GM18498 (cell line): ENCODE measurements at regions not wholly inside any gene's neighbourhood (a gene's known extent, or its start where the extent isn't known, plus 50 kb on each side); places are given as distances from the start of the nearest gene placed in this dataset.

ENCODE experiments used
- ATAC-seq: cut with Tn5 transposase; IDR thresholded peaks from one replicate; pipeline ENCODE4 v1.9.1; 2021; ENCODE audit warnings: mild to moderate bottlenecking, moderate library complexity; ENCODE audit not compliant: unreplicated experiment

DNA sequence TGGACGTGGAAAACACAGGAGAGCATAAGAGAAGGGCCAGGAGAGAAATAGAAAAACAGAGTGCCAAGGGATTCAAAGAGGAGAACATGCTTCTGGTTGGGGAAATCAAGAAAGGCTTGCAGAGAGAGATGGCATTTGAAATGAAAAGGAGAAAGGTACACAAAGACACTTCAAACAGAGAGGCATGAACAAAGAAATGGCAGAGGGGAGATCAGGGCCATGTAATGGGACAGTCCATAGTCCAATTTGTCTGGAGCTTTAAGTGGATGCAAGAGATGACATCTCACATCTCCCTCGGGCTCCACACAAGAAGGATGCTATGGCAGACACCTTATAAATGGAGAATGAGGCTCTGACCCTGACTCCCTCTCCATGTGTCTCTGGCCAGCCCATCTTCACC lies 331.1 kb downstream of the MLLT3 start:
- ATAC-seq, result no peak

DNA sequence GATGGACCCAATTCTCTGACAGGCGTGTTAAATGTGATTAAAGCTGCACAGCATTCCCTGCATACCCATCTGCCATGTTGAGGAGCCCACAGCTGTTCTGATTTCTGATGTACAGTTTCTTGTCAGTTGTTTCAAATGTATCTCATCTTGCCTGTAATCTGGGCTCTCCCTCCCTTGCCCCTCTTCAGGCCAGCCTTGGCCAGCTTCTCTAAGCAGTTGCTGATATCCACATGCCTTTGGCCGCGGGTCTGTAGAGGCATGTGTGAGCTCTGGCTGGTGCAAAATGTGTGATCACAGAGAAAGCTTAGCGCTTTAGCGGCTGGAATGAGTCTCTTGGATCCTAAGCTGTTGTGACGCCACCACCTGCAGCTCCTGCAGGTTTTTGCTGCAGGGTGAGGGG lies 332.0 kb downstream of the MLLT3 start:
- no peak for ATAC-seq

DNA sequence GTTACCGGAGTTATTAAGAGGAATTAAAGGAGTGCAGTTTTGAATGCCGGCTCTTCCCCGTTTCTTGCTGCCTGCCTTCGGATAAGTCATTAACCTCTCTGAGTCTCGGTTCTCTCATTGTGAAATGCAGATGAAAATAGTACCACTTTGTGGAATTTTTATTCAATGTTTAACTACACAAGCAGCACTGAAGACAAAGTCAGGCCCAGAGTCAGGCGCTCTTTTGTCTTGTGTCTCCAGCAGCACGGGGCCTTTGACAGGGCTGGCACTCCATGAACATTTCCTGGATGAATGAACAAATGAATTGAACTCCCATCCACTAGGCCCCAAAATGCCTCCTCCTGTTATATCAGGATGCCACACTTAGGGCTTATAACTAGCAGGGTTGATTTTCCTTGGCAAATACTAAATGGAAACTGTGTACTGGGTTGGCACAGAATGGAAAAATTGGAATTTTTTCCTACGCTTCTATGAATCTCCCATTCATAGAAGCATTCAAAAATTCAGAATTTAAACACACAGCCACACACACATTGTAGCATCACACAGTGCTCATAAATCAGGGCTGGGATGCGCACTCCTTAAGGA lies 332.8 kb downstream of the MLLT3 start:
- ATAC-seq, result peak; percentile 19

DNA sequence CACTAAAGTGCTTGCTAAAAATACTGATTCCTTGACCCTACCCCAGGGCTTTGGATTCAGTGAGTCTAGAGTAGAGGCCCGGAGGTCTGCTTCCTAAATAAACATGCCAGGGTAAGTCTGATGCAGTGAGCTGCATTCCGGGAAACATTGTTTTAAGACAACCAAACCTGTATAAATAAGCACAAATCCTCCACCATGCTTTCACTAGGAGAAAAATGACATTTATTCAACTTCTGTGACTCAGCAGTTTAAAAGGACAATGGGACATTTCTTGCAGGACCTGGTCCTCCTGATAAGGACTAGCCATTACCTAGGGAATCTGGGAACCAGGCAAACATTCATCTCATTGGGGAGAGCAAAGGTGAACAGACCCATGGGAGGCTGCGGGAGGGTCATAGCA lies 335.3 kb downstream of the MLLT3 start:
- no peak for ATAC-seq

GRCh38 chr9:20286154-20286700 lies 336.1 kb downstream of the MLLT3 start:
- ATAC-seq, result no peak

DNA sequence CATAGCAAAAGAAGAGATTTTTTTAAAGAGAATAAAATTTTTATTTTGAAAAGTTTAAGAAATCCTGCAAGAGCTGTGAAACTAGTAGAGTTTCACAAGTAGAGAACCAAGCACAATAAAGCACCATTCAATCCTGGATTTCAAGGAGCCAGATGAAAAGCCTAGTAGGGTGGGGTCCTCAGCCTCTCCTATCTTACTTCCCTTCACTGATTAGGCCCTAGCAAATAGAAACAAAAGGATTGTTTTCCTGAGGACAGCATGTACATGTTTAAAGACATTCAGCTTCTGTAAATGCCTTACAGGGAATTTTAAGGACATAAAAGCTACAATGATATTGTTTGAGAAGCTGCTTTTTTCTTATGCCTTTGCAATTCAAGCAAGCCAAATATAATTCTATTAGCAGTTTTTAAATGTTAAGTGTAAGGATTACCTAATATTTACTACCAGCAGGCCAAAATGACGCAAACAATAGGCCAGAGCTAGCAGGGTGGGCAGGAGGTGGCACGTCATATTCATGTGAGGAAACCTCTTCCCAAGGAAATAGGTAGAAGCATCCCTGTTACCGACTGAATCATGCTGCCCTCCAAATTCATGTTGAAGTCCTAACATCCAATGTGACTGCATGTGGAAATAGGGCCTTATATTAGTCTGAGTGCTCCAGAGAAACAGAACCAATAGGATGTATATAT lies 337.6 kb downstream of the MLLT3 start:
- ATAC-seq, result no peak

DNA sequence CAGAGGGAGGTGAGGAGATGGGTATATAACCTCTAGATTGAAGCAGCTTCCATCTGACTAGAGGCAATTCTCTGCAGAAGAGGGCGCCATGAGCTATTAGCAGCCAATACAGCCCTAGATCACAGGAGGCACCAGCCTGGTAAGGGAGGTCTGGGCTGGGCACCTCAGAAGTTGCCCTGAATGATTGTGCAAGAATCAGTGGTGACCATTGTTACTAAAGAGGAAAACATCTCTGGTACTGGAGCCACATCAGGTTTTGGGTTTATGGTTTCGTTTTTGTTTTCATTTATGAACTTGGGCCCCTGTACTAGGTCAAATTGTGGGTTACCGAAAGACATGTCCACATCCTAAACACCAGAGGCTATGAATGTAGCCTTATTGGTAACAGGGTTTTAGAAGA lies 342.0 kb downstream of the MLLT3 start:
- peak; percentile 69 for ATAC-seq

DNA sequence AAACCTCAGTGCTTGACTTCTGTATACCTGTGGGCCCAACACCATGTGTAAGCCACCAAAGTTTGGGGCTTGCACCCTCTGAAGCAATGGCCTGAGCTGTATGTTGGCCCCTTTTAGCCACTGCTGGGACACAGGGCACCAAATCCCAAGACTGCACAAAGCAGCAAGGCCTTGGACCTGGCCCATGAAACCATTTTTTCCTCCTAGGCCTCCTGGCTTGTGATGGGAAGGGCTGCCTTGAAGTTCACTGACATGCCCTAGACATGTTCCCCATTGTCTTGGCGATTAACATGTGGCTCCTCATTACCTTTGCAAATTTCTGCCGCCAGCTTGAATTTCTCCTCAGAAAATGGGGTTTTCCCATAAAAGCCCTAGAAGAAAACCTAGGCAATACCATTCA lies 345.5 kb downstream of the MLLT3 start:
- ATAC-seq, result no peak

DNA sequence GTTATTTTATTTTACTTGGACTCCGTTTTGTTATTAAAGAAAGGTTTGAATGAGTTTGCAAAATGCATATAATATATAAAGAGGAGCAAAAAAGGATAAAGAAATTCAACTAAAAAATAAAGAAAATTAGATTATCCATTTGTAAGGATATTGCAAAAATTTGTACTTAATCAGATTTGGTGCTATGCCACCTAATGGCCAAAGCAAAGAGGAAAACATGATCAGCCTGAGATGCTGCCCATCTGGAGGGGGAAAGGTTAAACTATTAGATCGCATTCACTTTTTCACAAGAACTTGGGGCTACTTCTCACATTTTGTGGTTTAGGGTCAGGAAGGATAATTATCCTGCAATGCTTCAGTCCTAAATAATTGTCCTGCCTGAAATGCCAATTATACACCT lies 350.6 kb downstream of the MLLT3 start:
- no peak for ATAC-seq

- no peak for ATAC-seq
These were observed 351.2 kb downstream of the MLLT3 start for GRCh38 chr9:20271096-20271495.

- ATAC-seq, result no peak
These were observed 352.1 kb downstream of the MLLT3 start for GRCh38 chr9:20270161-20270560.

- ATAC-seq, result no peak
These were observed 352.7 kb downstream of the MLLT3 start for GRCh38 chr9:20269620-20270019.

GRCh38 chr9:20264896-20265295 lies 357.4 kb downstream of the MLLT3 start:
- ATAC-seq, result no peak

DNA sequence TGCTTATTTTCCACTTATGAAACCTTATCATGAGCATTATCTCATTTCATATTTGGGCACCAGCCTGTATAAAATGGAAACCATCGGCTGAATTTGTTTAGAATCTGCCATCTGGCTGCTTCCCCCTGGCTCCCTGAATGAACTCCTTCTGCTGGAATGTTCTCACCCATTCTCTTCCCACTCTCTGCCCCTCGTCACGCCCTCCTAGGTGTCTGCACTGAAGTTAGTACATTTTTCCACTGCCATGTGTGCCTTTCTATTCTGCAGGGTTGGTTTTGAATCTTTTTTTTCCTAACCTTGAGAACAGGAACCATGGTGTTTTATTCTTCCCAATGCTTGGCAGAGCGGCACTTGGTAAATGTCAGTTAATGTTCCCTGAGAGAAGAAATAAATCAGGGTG lies 359.7 kb downstream of the MLLT3 start:
- no peak for ATAC-seq

DNA sequence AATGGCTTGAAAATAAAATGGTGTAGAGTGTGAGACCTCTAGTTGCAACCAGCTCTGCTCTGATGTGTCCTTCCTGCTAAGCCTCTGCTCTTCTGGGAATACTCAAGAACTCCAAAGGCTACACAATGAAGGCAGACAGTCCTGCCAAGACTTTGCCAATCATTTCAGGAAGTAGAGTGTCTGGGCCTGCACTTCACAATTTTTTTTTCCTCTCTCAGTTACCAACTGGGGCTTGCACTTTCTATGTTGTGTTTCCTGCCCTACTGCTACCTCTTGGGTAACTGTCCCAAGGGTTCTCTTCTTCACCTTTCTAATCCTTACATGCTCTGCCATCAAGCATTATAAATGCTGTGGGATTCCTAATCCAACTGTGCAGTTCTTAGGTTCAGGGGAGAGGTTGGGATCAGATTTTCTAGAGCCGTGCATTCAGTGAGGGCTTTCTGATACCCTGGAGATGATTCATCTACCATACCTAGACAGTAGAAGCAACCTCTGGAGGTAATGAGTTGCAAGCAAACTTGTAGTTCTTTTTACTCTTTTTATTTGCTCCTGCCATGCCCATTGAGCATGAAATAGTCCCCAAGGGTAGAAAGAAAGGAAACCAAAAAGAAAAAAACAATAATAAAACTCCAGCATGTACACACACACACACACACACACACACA lies 365.9 kb downstream of the MLLT3 start:
- peak; percentile 66 for ATAC-seq

DNA sequence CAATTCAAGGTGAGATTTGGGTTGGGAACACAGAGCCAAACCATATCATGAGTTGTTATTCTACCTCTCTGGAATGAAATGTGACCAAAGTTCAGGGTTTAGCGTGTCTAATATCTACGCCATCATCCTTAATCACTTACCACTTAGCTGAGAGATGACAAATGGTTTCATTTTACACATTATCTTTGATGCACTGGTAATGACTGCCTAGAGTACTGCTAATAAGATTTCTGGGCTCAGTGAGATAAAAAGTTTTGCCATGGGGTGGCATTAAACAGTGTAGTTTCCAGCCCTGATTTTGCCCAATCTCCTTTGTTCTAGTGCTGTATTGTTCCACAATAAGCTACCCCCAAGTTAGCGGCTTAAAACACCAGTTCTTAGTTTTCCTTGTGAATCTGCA lies 367.2 kb downstream of the MLLT3 start:
- ATAC-seq, result no peak

DNA sequence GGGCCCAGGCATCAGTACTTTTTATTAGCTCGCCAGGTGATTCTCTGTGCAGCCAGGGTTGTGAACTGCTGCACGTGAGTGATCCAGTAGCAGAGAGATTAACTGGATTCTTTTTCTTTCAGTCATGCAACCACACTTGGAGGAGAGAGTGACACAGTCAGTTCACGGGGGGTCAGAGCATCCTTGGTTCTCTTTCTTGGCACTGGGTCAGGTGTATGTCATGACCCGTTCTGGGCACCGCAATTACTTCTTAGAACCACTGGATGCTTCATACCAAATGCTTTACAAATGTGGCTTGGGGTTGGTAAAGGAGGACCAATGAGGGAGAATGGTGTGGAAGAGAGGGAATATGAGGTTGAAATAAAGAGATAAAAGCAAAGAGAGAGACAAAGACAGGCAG lies 368.7 kb downstream of the MLLT3 start:
- ATAC-seq, result no peak

DNA sequence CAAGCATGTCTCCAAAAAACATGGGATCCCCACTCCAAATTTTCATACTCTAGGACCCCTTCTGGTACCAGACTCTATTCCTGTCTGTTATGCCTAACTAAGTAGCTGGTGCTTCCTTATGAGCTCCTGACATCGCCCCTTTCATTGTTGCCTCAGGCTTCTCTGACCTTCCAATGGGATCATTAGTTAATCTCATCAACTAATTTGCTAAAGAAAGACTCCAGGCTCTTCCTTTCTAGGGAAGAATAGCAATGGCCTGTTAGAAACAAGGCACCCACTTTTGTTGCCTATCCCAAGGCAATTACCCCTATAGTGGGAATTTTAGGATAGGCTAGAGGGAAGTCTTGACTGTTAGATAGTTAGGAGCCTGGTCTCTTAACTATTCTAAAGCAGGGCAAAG lies 369.5 kb downstream of the MLLT3 start:
- ATAC-seq, result no peak

DNA sequence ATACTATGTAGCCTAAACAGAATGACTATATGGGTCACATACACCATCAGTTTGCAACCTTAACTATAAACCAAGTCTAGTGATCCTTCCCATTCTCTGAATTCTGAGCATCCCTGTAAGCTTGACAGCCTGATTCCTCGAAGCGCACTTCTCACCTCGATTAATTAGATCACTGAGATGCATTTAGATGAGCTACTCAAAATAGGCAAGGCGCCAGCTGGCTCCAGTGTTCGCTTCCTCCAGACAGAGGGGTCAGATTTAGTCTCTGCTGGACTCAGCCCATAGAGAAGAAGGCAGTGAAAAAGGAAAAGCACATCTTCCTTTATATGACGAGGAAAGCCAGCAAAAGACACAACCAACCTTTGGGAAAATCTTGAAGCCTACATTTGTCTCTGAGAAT lies 371.5 kb downstream of the MLLT3 start:
- no peak for ATAC-seq

DNA sequence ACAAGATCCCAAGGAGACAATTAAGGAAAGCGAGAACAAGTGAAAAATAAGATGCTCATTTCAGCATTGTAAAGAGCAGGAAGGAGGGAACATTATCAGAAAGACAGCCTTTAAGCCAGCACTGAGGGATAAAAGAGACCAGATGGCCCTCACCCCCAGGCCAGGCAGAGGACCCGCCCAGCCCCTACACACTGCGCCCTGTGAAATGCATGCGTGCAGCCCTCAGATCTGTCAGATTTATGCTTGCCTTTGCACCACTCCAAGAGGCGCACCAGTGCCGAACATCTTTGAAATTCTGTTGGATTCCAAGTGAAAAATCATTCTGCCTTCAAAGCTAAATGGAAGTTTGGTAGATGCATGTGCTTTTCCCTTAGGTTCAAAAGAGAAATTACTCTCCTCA lies 378.0 kb downstream of the MLLT3 start:
- no peak for ATAC-seq

DNA sequence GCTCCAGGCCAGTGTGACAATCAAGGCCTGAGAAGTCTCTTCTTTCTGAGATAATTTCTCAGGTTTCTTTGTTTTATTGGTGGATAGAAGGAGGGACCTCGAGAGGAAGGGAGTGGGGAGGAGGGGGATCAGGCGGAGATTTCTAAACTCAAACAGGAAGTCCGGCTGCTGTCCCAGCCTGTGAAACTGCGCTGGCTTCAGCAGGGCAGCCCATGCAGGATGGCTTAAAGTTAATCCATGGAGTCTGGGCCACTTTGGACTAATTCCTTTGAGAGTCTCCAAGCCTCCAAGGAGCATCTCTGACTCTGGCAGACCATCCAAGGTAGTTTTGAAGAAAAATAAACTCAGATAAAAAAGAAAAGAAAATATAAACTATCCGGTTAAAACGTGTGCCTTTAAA lies 378.5 kb downstream of the MLLT3 start:
- no peak for ATAC-seq

- peak; percentile 97 for ATAC-seq
These were observed 379.6 kb downstream of the MLLT3 start for GRCh38 chr9:20242510-20243189.
